SK-N-SH (cell line): ENCODE measurements at regions not wholly inside any gene's neighbourhood (a gene's known extent, or its start where the extent isn't known, plus 50 kb on each side); places are given as distances from the start of the nearest gene placed in this dataset.

ENCODE experiments used
- CTCF ChIA-PET: fragments of 300-600, 350-600 bp; formaldehyde crosslinking; extraction: SDS; loops from one replicate; lab custom pipeline; 2021; lab: Yijun Ruan, JAX
- POLR2A ChIA-PET: fragments of 350-600 bp; sonication (Branson Sonifier 250); formaldehyde crosslinking; extraction: SDS; loops from one replicate; lab custom pipeline; 2020; ENCODE audit warnings: antibody characterized with exemption, inconsistent platforms; lab: Yijun Ruan, JAX
- DNase-seq: peaks from one replicate; pipeline ENCODE4 v3.0.0; 2012
- H2AFZ ChIP-seq: fragments of 200-600 bp; sonication (generic); 2 replicates; pipeline ENCODE4 v1.8.1; 2016; ENCODE audit warnings: antibody characterized with exemption, mild to moderate bottlenecking, low read depth
- H3F3A ChIP-seq: fragments of 200-600 bp; sonication (generic); replicated peaks from 2 replicates; pipeline ENCODE3; 2016; ENCODE audit warnings: antibody characterized with exemption, mild to moderate bottlenecking; ENCODE audit not compliant: insufficient read depth
- H3K27ac ChIP-seq, 2 experiments: fragments of 200-500 bp in 1 of 2; fragments of 200-600 bp in 1 of 2; sonication (Bioruptor generic) in 1 of 2; sonication (generic), shearing (Covaris generic) in 1 of 2; 2 replicates each; pipeline versions ENCODE4 v1.5.1 to v1.6.1; 2014 to 2016; ENCODE audit warnings: low read depth in 2 of 2, inconsistent platforms in 1 of 2, low read length in 1 of 2, mild to moderate bottlenecking in 1 of 2, mixed read lengths in 1 of 2
- H3K27me3 ChIP-seq: fragments of 200-600 bp; sonication (generic), shearing (Covaris generic); 2 replicates; pipeline ENCODE4 v1.6.1; 2016; ENCODE audit warnings: mixed run types; ENCODE audit not compliant: insufficient read depth
- H3K36me3 ChIP-seq, 2 experiments: fragments of 200-500 bp in 1 of 2; fragments of 200-600 bp in 1 of 2; sonication (Bioruptor generic) in 1 of 2; sonication (generic) in 1 of 2; replicated peaks in 1 of 2; 2 replicates each; pipeline versions ENCODE3 to v1.5.1; 2014 to 2016; ENCODE audit warnings: low read length in 1 of 2, mild to moderate bottlenecking in 1 of 2; ENCODE audit not compliant: insufficient read depth in 2 of 2, control insufficient read depth in 1 of 2
- H3K4me1 ChIP-seq, 2 experiments: fragments of 200-500 bp in 1 of 2; fragments of 200-600 bp in 1 of 2; sonication (Bioruptor generic) in 1 of 2; sonication (generic), shearing (Covaris generic) in 1 of 2; 2 replicates each; pipeline versions ENCODE4 v1.5.1 to v1.6.1; 2014 to 2016; ENCODE audit warnings: low read depth in 1 of 2, low read length in 1 of 2, mixed run types in 1 of 2; ENCODE audit not compliant: insufficient read depth in 2 of 2, control insufficient read depth in 1 of 2
- H3K4me2 ChIP-seq: fragments of 200-600 bp; sonication (generic), shearing (Covaris generic); 2 replicates; pipeline ENCODE4 v1.6.1; 2017; ENCODE audit warnings: mixed run types
- H3K4me3 ChIP-seq, 2 experiments: fragments of 200-500 bp in 1 of 2; fragments of 200-600 bp in 1 of 2; sonication (Bioruptor generic) in 1 of 2; sonication (generic), shearing (Covaris generic) in 1 of 2; 2 replicates each; pipeline versions ENCODE4 v1.5.1 to v1.8.1; 2014 to 2016; ENCODE audit warnings: low read depth in 2 of 2, inconsistent platforms in 1 of 2, low read length in 1 of 2, mild to moderate bottlenecking in 1 of 2, mixed read lengths in 1 of 2, moderate library complexity in 1 of 2
- H3K79me2 ChIP-seq: fragments of 200-600 bp; sonication (generic); 2 replicates; pipeline ENCODE4 v1.8.1; 2017; ENCODE audit warnings: mild to moderate bottlenecking; ENCODE audit not compliant: insufficient read depth
- H3K9ac ChIP-seq: fragments of 200-600 bp; sonication (generic); 2 replicates; pipeline ENCODE4 v1.6.1; 2017; ENCODE audit warnings: mixed run types
- H3K9me2 ChIP-seq: fragments of 200-600 bp; sonication (generic); 2 replicates; pipeline ENCODE4 v1.6.1; 2017; ENCODE audit warnings: mixed run types
- H3K9me3 ChIP-seq: fragments of 200-600 bp; sonication (generic); 2 replicates; pipeline ENCODE4 v1.6.1; 2017; ENCODE audit warnings: mixed run types, mild to moderate bottlenecking, moderate library complexity
- H4K20me1 ChIP-seq: fragments of 200-600 bp; sonication (generic); 2 replicates; pipeline ENCODE4 v1.6.1; 2017; ENCODE audit warnings: mild to moderate bottlenecking, mixed run types; ENCODE audit not compliant: insufficient read depth
- CHD2 ChIP-seq: fragments of 150-350 bp; IDR thresholded peaks from 2 replicates; pipeline ENCODE4 v1.6.1; 2018; ENCODE audit warnings: low read length; ENCODE audit not compliant: partially characterized antibody
- ELF1 ChIP-seq: IDR thresholded peaks from 2 replicates; pipeline ENCODE4 v1.4.0; 2012
- EP300 ChIP-seq, 2 experiments: IDR thresholded peaks; 2 replicates each; pipeline versions ENCODE4 v1.4.0 to v1.6.1; 2012; ENCODE audit warnings: borderline replicate concordance in 1 of 2, low read depth in 1 of 2, low read length in 1 of 2
- EZH2phosphoT487 ChIP-seq: fragments of 200-600 bp; sonication (generic); IDR thresholded peaks from 2 replicates; pipeline ENCODE4 v1.6.1; 2017; ENCODE audit warnings: low read depth, mixed run types, mild to moderate bottlenecking, antibody characterized with exemption, moderate library complexity, borderline replicate concordance
- FOXM1 ChIP-seq: IDR thresholded peaks from 2 replicates; pipeline ENCODE4 v1.4.0; 2012; ENCODE audit warnings: low read depth, mild to moderate bottlenecking
- MXI1 ChIP-seq: IDR thresholded peaks from 2 replicates; pipeline ENCODE4 v1.6.1; 2012; ENCODE audit warnings: mild to moderate bottlenecking, low read depth, low read length, improper control_type of control experiment
- RAD21 ChIP-seq: IDR thresholded peaks from 2 replicates; pipeline ENCODE4 v1.6.1; 2012; ENCODE audit warnings: mild to moderate bottlenecking, low read length
- RCOR1 ChIP-seq: fragments of 150-350 bp; IDR thresholded peaks from 2 replicates; pipeline ENCODE4 v1.6.1; 2017; ENCODE audit warnings: antibody characterized with exemption, low read length
- RFX5 ChIP-seq: IDR thresholded peaks from 2 replicates; pipeline ENCODE4 v1.6.1; 2012; ENCODE audit warnings: mild to moderate bottlenecking, improper control_type of control experiment, low read length
- TAF1 ChIP-seq: IDR thresholded peaks from 2 replicates; pipeline ENCODE4 v1.6.1; 2012; ENCODE audit warnings: low read depth, mild to moderate bottlenecking, low read length, moderate library complexity, borderline replicate concordance
- YY1 ChIP-seq: IDR thresholded peaks from 2 replicates; pipeline ENCODE4 v1.4.0; 2012; ENCODE audit warnings: low read depth, mild to moderate bottlenecking
- WGBS: methylation state at CpG from one replicate; pipeline ENCODE4 v1.1.6; 2017; ENCODE audit warnings: low lambda C conversion rate; 5-methylcytosine and 5-hydroxymethylcytosine counted together
- TF ChIP-seq, protein P1 (sequence below): fragments of 150-350 bp; IDR thresholded peaks from 2 replicates; pipeline ENCODE4 v1.6.1; 2017; ENCODE audit warnings: antibody characterized with exemption, low read length, low read depth, borderline replicate concordance
- TF ChIP-seq, protein P2 (sequence below): IDR thresholded peaks from 2 replicates; pipeline ENCODE4 v1.4.0; 2012; ENCODE audit warnings: low read depth
- TF ChIP-seq, protein P3 (sequence below): fragments of 200-600 bp; sonication (generic); IDR thresholded peaks from 2 replicates; pipeline ENCODE4 v1.6.1; 2017; ENCODE audit warnings: antibody characterized with exemption, mild to moderate bottlenecking, moderate library complexity

DNA sequence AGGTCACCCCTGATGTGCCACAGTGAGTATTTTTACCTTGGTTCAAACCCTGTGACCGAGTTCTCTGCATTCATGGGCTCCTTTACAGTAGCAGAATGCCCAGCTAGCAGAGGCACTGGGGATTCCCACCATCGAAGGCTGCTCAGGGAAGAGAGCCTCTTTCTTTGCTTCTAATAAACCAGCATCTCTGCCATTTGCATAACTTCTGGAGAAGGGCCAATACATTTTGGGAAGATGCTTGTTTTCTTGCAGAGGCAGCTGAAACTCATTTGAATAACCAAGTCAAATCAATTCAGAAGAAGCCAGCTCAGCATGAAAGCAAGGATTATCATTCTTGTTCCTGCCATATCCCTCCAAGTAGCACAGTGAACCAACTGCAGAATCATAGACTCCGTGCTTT lies 82.9 kb upstream of the WDR11 start (continued):
- TF ChIP-seq EZH2phosphoT487 (no peak), CHD2 (no peak), MXI1 (no peak), RCOR1 (no peak), FOXM1 (no peak)
- TF ChIP-seq, protein P1, sequence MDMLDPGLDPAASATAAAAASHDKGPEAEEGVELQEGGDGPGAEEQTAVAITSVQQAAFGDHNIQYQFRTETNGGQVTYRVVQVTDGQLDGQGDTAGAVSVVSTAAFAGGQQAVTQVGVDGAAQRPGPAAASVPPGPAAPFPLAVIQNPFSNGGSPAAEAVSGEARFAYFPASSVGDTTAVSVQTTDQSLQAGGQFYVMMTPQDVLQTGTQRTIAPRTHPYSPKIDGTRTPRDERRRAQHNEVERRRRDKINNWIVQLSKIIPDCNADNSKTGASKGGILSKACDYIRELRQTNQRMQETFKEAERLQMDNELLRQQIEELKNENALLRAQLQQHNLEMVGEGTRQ, result no peak

DNA sequence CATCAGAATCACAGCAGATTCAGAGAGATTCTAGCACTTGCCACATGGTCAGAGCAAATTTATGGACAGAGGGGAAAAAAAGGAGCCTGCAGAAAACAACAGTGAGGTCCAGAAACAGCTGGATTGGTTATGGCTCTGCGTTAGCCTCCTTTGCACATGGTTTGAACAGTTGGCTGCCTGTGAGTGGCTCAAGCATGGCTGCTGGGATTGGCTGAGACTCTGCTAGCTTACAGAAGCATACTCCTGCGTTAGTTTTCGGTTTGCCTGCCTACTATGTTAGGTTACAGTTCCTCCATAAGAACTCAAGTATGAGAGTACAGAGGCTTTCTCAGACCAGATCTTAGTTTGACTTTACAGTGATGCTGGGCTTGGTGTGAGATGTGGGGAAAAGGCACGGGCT lies 80.7 kb upstream of the WDR11 start:
- H3K9me2 ChIP-seq, result no peaks in the 10 kb centered on the region
- 42% methylated on average over 4 of the region's 4 CpGs for WGBS
- no peak overlapping the region for H3K27ac ChIP-seq
- no peaks in the 10 kb centered on the region for H4K20me1 ChIP-seq
- H3K9me3 ChIP-seq, result no peaks in the 10 kb centered on the region
- no peak overlapping the region for H3K9ac ChIP-seq
- CTCF ChIA-PET, result interaction anchor here (0.8 kb wide), 1 partner anchor 32 kb away, joined by 3 read pairs; no protein-coding TSS in a partner anchor
- no peaks in the 10 kb centered on the region for H3K36me3 ChIP-seq
- H2AFZ ChIP-seq, result no peak overlapping the region
- H3K79me2 ChIP-seq, result no peaks in the 10 kb centered on the region
- TF ChIP-seq RCOR1 (no peak), RAD21 (no peak), RFX5 (no peak), YY1 (no peak), EZH2phosphoT487 (no peak), TAF1 (no peak), FOXM1 (no peak), EP300 (IDR thresholded peaks at IDR 0.05; ENCODE audit: borderline replicate concordance in 1 of 2, low read depth in 1 of 2, low read length in 1 of 2) (no peak), ELF1 (no peak)
- TF ChIP-seq, protein P2, sequence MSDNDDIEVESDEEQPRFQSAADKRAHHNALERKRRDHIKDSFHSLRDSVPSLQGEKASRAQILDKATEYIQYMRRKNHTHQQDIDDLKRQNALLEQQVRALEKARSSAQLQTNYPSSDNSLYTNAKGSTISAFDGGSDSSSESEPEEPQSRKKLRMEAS, result no peak
- TF ChIP-seq, protein P3, sequence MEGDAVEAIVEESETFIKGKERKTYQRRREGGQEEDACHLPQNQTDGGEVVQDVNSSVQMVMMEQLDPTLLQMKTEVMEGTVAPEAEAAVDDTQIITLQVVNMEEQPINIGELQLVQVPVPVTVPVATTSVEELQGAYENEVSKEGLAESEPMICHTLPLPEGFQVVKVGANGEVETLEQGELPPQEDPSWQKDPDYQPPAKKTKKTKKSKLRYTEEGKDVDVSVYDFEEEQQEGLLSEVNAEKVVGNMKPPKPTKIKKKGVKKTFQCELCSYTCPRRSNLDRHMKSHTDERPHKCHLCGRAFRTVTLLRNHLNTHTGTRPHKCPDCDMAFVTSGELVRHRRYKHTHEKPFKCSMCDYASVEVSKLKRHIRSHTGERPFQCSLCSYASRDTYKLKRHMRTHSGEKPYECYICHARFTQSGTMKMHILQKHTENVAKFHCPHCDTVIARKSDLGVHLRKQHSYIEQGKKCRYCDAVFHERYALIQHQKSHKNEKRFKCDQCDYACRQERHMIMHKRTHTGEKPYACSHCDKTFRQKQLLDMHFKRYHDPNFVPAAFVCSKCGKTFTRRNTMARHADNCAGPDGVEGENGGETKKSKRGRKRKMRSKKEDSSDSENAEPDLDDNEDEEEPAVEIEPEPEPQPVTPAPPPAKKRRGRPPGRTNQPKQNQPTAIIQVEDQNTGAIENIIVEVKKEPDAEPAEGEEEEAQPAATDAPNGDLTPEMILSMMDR, result no peak
- no peak overlapping the region for H3K4me3 ChIP-seq
- POLR2A ChIA-PET, result no interaction called here
- H3K4me1 ChIP-seq, result peaks cover 0 to 2% of the 10 kb centered on the region in 2 experiments; a peak in 1 of 4 replicates
- H3K4me2 ChIP-seq, result no peak overlapping the region
- no peaks in the 10 kb centered on the region for H3F3A ChIP-seq
- no peaks in the 10 kb centered on the region for H3K27me3 ChIP-seq
- DNase-seq, result no peak
